ENCODE measurements at regions not wholly inside any gene's neighbourhood (a gene's known extent, or its start where the extent isn't known, plus 50 kb on each side); places are given as distances from the start of the nearest gene placed in this dataset.

DNA sequence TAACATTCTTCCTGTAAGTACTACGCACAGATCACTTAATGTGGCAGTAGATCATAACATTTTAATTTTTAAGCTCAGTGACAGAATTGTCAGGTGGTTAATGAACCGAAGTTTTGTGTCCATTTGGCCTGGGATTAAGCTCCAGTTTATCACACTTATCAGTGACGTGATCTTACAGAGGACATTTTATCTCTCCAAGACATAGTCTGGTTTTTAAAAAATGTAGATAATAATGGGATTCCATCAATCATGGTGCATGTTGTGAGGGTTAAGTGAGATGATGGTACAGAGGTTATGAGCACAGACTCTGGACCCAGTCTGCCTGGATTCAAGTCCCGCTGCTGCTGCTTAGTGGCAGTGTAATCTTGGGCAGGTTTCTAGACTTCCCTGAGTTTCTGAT is 66.0 kb upstream of the ZFAND5 start:
- DNase-seq: no peak

DNA sequence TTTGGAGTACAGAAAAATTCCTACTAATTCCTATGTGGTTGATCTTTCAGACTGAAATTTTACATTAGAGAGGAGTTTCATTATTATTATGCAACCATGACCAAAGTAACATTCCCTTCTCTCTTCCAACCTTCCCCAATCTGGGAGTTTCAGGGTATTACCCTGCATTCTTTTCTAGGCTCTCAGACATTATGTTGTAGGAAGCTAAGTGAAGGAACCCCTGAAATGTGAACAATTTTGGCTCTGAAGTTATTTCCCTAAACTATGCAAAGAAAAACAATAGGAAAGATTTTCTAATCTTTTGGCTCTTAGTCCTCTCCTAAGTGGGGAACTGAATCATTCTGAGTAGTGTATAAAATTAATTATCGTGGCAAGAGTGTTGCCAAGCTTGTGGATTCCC is 63.3 kb upstream of the ZFAND5 start:
- DNase-seq: peak; percentile 36 to 81

DNA sequence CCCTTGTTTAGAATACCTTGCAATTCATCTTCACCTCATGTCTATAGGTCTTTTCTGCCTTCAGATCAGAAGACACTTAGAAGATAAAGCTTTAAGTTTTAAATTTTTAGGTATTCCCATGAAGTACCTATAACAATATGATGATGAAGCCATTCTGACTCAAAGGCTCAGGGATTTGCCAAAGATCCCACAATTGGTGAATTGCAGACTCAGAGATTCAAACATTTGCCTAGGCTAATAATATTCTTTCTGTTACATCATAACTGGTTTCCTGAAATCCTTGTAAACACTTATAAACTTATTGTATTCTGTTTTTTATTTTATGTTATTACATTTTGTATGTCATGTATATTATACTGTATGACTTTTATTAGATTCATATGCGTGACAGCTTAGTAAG is 62.8 kb upstream of the ZFAND5 start:
- DNase-seq: peak in 1 of 2 donors; percentile 32

DNA sequence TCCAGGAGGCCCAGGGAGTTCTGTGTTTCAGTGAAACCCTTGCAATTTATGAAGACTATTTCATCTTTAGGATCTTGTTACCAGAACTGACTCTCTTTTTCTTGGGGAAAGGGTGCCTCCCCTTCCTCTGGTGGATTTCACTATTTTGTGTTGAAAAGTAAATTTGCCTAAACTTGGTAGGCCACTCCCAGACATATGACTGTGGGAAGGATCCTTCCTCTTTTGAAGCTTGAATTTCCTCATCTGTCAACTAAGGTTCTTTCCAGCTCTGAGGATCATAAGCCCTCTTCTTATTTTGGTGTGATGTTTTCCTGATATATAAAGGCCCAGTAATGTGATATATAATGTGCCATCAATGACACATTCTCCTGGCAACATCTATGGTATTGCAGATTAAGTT is 59.1 kb upstream of the ZFAND5 start:
- peak; percentile 91 to 98 for DNase-seq

GRCh38 chr9:72422214-72422613 is 57.2 kb upstream of the ZFAND5 start:
- DNase-seq: no peak

- peak; percentile 42 to 43 for DNase-seq
Measured at GRCh38 chr9:72420783-72421182, 55.8 kb upstream of the ZFAND5 start.

DNA sequence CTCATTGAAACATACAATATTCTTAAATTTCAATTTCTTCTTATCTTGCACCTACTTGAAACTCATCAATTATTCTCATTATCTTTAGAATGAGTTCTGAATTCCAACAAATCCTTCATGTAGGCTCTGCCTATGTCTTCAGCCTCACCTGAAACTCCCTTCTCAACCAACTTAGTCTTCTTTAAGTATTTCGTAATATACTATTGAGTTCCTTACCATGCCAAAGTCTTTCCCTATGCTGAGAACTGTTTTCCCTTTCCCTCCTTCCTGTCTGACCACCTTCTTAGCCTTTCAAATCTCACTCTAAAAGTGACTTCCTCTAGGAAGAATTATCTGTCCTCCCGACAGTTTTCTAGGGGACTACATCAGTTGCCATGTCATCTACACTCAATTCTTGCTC is 50.9 kb upstream of the ZFAND5 start:
- DNase-seq: no peak

GRCh38 chr9:72415163-72415562 is 50.2 kb upstream of the ZFAND5 start:
- DNase-seq: no peak

Data from inflammatory macrophage treated with lipopolysaccharide for 1 hour (primary cell).